GM18870 (cell line): ENCODE measurements at regions not wholly inside any gene's neighbourhood (a gene's known extent, or its start where the extent isn't known, plus 50 kb on each side); places are given as distances from the start of the nearest gene placed in this dataset.
"Not testable (repeated sequence)": the region's sequence is repeated elsewhere in the genome, so short reads cannot be mapped to it uniquely, and the experiment has no call there.

ENCODE experiments used
- ATAC-seq: cut with Tn5 transposase; IDR thresholded peaks from one replicate; pipeline ENCODE4 v1.9.1; 2021; ENCODE audit warnings: moderate library complexity; ENCODE audit not compliant: unreplicated experiment

GRCh38 chr4:125262502-125262901 lies 52.3 kb upstream of the FAT4 start:
- ATAC-seq: no peak

- ATAC-seq: no peak
Observed at GRCh38 chr4:125262079-125262478, 52.7 kb upstream of the FAT4 start.

- no peak for ATAC-seq
Observed at GRCh38 chr4:125254106-125254505, 60.6 kb upstream of the FAT4 start.

- no peak for ATAC-seq
Observed at GRCh38 chr4:125244848-125245450, 69.8 kb upstream of the FAT4 start.

- ATAC-seq: no peak
Observed at GRCh38 chr4:125243789-125244397, 70.9 kb upstream of the FAT4 start.

GRCh38 chr4:125235971-125236370 lies 78.8 kb upstream of the FAT4 start:
- ATAC-seq: no peak

- ATAC-seq: no peak
Observed at GRCh38 chr4:125231661-125232060, 83.1 kb upstream of the FAT4 start.

- no peak for ATAC-seq
Observed at GRCh38 chr4:125229596-125230058, 85.1 kb upstream of the FAT4 start.

GRCh38 chr4:125225806-125226205 lies 88.9 kb upstream of the FAT4 start:
- no peak for ATAC-seq

GRCh38 chr4:125200556-125200955 lies 114.2 kb upstream of the FAT4 start:
- no peak for ATAC-seq

GRCh38 chr4:125198916-125199315 lies 115.8 kb upstream of the FAT4 start:
- ATAC-seq: no peak

GRCh38 chr4:125191874-125192459 lies 122.8 kb upstream of the FAT4 start:
- not testable (repeated sequence) for ATAC-seq

- ATAC-seq: no peak
Observed at GRCh38 chr4:125191232-125191631, 123.5 kb upstream of the FAT4 start.

- ATAC-seq: no peak
Observed at GRCh38 chr4:125187226-125188176, 127.3 kb upstream of the FAT4 start.

GRCh38 chr4:125184116-125184515 lies 130.6 kb upstream of the FAT4 start:
- no peak for ATAC-seq

GRCh38 chr4:125181804-125182203 lies 133.0 kb upstream of the FAT4 start:
- no peak for ATAC-seq

GRCh38 chr4:125179727-125180126 lies 135.0 kb upstream of the FAT4 start:
- ATAC-seq: no peak

- no peak for ATAC-seq
Observed at GRCh38 chr4:125169192-125169591, 145.6 kb upstream of the FAT4 start.

- ATAC-seq: no peak
Observed at GRCh38 chr4:125168531-125168930, 146.2 kb upstream of the FAT4 start.

- not testable (repeated sequence) for ATAC-seq
Observed at GRCh38 chr4:125166012-125166411, 148.7 kb upstream of the FAT4 start.

- ATAC-seq: no peak
Observed at GRCh38 chr4:125159001-125159400, 155.8 kb upstream of the FAT4 start.
